ENCODE measurements at regions not wholly inside any gene's neighbourhood (a gene's known extent, or its start where the extent isn't known, plus 50 kb on each side); places are given as distances from the start of the nearest gene placed in this dataset.

GRCh38 chr13:95480131-95480545 lies 72.4 kb upstream of the CLDN10 start:
- TF ChIP-seq POLR2A (IDR thresholded peaks at IDR 0.05) (no peak), CTCF (IDR thresholded peaks at IDR 0.05) (no peak), EP300 (IDR thresholded peaks at IDR 0.05) (no peak)

Measured in upper lobe of left lung (tissue), 4 donors.